AG04450 (cell line): ENCODE measurements at regions not wholly inside any gene's neighbourhood (a gene's known extent, or its start where the extent isn't known, plus 50 kb on each side); places are given as distances from the start of the nearest gene placed in this dataset.

Experiments used
- CTCF ChIA-PET: fragments of 300-600, 350-600 bp; formaldehyde crosslinking; extraction: SDS; loops from one replicate; lab custom pipeline; 2022; ENCODE audit warnings: antibody characterized with exemption, inconsistent platforms; lab: Charles Lee
- POLR2A ChIA-PET: fragments of 350-600 bp; formaldehyde crosslinking; extraction: SDS; loops from one replicate; lab custom pipeline; 2021; ENCODE audit warnings: antibody characterized with exemption, inconsistent platforms; lab: Yijun Ruan, JAX
- DNase-seq: peaks from one replicate; pipeline ENCODE4 v3.0.0-alpha.2; 2011; ENCODE audit warnings: low read depth, low spot score
- H3K27ac ChIP-seq: one replicate; pipeline ENCODE4 v1.5.1; 2012; ENCODE audit warnings: low read depth, low read length, control low read depth
- H3K27me3 ChIP-seq: one replicate; pipeline ENCODE4 v1.6.0; 2012; ENCODE audit warnings: low read length; ENCODE audit not compliant: control insufficient read depth, insufficient read depth
- H3K4me3 ChIP-seq: 2 replicates; pipeline ENCODE4 v1.5.1; 2011; ENCODE audit warnings: mild to moderate bottlenecking, low read depth, low read length, control low read depth
- H3K9me3 ChIP-seq: 2 replicates; pipeline ENCODE4 v1.5.1; 2012; ENCODE audit warnings: low read length; ENCODE audit not compliant: control insufficient read depth, insufficient read depth
- CTCF ChIP-seq: IDR thresholded peaks from 2 replicates; pipeline ENCODE4 v1.5.1; 2011; ENCODE audit warnings: low read depth, low read length, control low read depth, inconsistent platforms

- Histone ChIP-seq H3K27ac (no peak overlapping the region), H3K4me3 (no peak overlapping the region), H3K9me3 (no peaks in the 10 kb centered on the region), H3K27me3 (no peaks in the 10 kb centered on the region)
- TF ChIP-seq CTCF: no peak
- ChIA-PET POLR2A (no interaction called here), CTCF (no interaction called here)
- DNase-seq: no peak
These were observed 199.4 kb downstream of the ESM1 start for GRCh38 chr5:54785729-54786591.

GRCh38 chr5:54778783-54779182 is 206.6 kb downstream of the ESM1 start:
- Histone ChIP-seq H3K9me3 (no peaks in the 10 kb centered on the region), H3K27ac (no peak overlapping the region), H3K4me3 (no peak overlapping the region), H3K27me3 (no peaks in the 10 kb centered on the region)
- no peak for TF ChIP-seq CTCF
- CTCF ChIA-PET: interaction anchor here (0.6 kb wide), 1 partner anchor 118 kb away, joined by 4 read pairs; no protein-coding TSS in a partner anchor
- no peak for DNase-seq
- POLR2A ChIA-PET: no interaction called here

GRCh38 chr5:54775645-54776044 is 209.7 kb downstream of the ESM1 start:
- H3K27me3 ChIP-seq: no peaks in the 10 kb centered on the region

GRCh38 chr5:54774281-54775170 is 210.9 kb downstream of the ESM1 start:
- Histone ChIP-seq H3K9me3 (no peaks in the 10 kb centered on the region), H3K27ac (no peak overlapping the region), H3K4me3 (no peak overlapping the region), H3K27me3 (no peaks in the 10 kb centered on the region)
- ChIA-PET POLR2A (no interaction called here), CTCF (no interaction called here)
- DNase-seq: no peak
- no peak for TF ChIP-seq CTCF

More at GRCh38 chr5:54775645-54776044, 209.7 kb downstream of the ESM1 start:
- POLR2A ChIA-PET: no interaction called here
- no peak overlapping the region for H3K27ac ChIP-seq
- no peak for TF ChIP-seq CTCF
- CTCF ChIA-PET: no interaction called here
- no peaks in the 10 kb centered on the region for H3K9me3 ChIP-seq
- no peak for DNase-seq
- no peak overlapping the region for H3K4me3 ChIP-seq
